SK-N-DZ (cell line): ENCODE measurements at regions not wholly inside any gene's neighbourhood (a gene's known extent, or its start where the extent isn't known, plus 50 kb on each side); places are given as distances from the start of the nearest gene placed in this dataset.

Source experiments
- DNase-seq: peaks from one replicate; pipeline ENCODE4 v3.0.0-alpha.2; 2015; ENCODE audit warnings: low spot score

GRCh38 chr7:98679741-98680140, 62.7 kb downstream of the NPTX2 start:
- no peak for DNase-seq

- no peak for DNase-seq
Observed at GRCh38 chr7:98681511-98681910, 64.4 kb downstream of the NPTX2 start.

- no peak for DNase-seq
Observed at GRCh38 chr7:98681951-98682350, 64.9 kb downstream of the NPTX2 start.

- DNase-seq, result no peak
Observed at GRCh38 chr7:98683514-98683913, 66.4 kb downstream of the NPTX2 start.

- DNase-seq, result no peak
Observed at GRCh38 chr7:98685541-98685940, 68.5 kb downstream of the NPTX2 start.

GRCh38 chr7:98686466-98687080, 69.5 kb downstream of the NPTX2 start:
- no peak for DNase-seq

- DNase-seq, result no peak
Observed at GRCh38 chr7:98687111-98687751, 70.1 kb downstream of the NPTX2 start.

- no peak for DNase-seq
Observed at GRCh38 chr7:98691619-98692018, 74.5 kb downstream of the NPTX2 start.

GRCh38 chr7:98697083-98697482, 80.0 kb downstream of the NPTX2 start:
- no peak for DNase-seq

GRCh38 chr7:98697485-98698240, 80.6 kb downstream of the NPTX2 start:
- no peak for DNase-seq

- no peak for DNase-seq
Observed at GRCh38 chr7:98698976-98699375, 81.9 kb downstream of the NPTX2 start.

GRCh38 chr7:98700533-98700932, 83.4 kb downstream of the NPTX2 start:
- no peak for DNase-seq

- DNase-seq, result no peak
Observed at GRCh38 chr7:98701372-98701771, 84.3 kb downstream of the NPTX2 start.

GRCh38 chr7:98702021-98702420, 84.9 kb downstream of the NPTX2 start:
- DNase-seq, result no peak

GRCh38 chr7:98703916-98704315, 86.8 kb downstream of the NPTX2 start:
- no peak for DNase-seq

GRCh38 chr7:98705626-98706025, 88.5 kb downstream of the NPTX2 start:
- DNase-seq, result no peak

- DNase-seq, result no peak
Observed at GRCh38 chr7:98707076-98707475, 90.0 kb downstream of the NPTX2 start.

- no peak for DNase-seq
Observed at GRCh38 chr7:98711945-98712344, 94.9 kb downstream of the NPTX2 start.

- DNase-seq, result no peak
Observed at GRCh38 chr7:98713165-98713810, 96.2 kb downstream of the NPTX2 start.

GRCh38 chr7:98719396-98719795, 102.3 kb downstream of the NPTX2 start:
- DNase-seq, result no peak

GRCh38 chr7:98722402-98722801, 105.3 kb downstream of the NPTX2 start:
- DNase-seq, result no peak

GRCh38 chr7:98724591-98724990, 107.5 kb downstream of the NPTX2 start:
- no peak for DNase-seq
